Activated CD8-positive, alpha-beta memory T cell treated with anti-CD3 and anti-CD28 coated beads, Interleukin-2, amount 50 U/mL, for 1 hour (primary cell): ENCODE measurements at regions not wholly inside any gene's neighbourhood (a gene's known extent, or its start where the extent isn't known, plus 50 kb on each side); places are given as distances from the start of the nearest gene placed in this dataset.

ENCODE experiments used
- DNase-seq: peaks from one replicate; pipeline ENCODE4 v3.0.0-alpha.2; 2020; ENCODE audit errors: extremely low read depth

DNA sequence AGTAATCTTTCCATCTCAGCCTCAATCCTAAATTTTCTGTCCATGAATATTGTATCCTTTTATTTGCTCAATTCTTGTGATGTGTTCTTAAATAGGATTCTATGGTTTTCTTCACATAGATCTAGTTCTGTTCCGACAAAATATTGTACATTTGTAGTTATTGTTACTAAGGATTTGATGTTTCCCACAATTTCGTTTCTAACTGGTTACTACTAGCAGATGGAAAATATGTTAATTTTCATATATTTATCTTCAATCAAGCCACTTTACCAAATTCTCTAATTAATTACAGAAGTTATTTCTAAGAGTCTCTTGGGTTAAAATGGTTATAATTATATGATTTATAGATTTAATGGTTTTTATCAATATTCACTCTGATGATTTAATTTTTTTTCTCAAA, 60.3 kb downstream of the SEC61B start:
- DNase-seq, result no peak

DNA sequence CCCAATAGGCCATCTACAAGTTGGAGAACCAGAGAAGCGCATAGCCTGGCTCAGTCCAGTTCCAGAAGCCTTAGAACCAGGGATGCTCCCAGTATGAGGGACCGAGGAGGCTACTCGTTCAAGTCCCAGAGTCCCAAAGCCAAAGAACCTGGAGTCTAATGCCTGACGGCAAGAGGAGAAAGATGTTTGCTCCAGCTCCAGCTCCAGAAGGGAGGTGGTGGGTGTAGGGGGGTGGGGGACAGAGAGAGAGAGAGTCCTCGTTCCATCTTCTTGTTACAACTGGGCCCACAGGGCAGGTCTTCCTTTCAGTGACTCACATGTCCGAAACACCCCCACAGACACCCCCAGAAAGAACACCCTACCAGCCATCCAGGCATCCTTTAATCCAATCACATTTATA, 63.9 kb downstream of the SEC61B start:
- no peak for DNase-seq

DNA sequence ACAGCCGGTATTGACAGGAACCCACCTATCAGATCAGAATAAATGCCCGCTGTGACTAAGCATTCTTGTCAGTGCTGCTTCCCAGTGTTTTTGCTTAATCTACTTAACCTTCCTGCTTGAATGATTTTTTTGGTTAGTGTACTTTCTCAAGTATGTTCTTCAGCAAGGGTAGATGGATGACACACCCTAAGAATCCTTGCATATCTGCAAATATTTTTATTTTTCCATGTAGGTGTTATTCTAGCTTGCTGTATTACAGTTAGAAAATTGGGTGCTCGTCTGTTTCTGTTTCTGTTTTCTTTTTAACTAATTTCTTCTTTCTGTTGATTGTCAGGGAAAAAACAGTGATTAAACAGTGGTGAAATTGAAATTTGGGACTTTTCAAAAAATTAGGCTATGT, 64.5 kb downstream of the SEC61B start:
- DNase-seq, result no peak

DNA sequence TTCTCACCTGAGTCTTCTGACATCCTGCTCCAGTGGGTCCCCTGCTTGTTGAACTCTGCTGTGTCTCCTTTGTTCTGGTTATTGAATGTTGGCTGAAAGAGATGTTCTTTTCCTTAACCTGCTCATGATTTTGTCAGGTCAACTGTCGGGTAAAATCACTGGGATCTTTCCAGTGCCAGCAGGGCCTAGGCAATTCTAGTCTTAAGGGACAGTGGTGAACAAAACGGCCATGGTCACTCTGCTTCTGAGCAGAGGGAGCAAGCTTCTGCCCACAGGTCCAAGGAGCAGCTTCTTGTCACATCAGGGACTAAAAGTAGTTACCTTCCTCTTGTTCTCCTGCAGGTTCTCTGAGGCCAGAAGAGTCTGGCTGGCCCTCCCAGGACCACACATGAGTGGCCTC, 65.6 kb downstream of the SEC61B start:
- DNase-seq, result no peak

DNA sequence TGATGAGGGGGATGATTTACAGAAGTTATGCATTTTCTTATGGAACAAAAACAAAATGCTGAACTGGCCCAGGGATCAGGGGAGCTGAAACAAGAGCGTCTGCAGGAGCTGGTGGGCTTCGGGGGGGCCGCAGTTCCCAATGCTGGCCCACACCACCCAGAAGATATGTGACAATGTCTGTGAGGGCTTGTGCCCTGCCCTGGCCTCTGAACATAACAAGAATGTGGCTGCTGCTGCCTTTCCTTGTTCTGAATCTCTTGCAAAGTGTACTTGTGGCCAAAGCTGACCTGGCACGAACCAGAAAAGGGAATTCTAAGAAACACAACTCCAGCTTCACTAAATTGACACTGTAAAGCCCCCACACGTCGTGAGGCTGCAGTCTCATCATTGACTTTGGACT, 66.7 kb downstream of the SEC61B start:
- DNase-seq, result no peak

DNA sequence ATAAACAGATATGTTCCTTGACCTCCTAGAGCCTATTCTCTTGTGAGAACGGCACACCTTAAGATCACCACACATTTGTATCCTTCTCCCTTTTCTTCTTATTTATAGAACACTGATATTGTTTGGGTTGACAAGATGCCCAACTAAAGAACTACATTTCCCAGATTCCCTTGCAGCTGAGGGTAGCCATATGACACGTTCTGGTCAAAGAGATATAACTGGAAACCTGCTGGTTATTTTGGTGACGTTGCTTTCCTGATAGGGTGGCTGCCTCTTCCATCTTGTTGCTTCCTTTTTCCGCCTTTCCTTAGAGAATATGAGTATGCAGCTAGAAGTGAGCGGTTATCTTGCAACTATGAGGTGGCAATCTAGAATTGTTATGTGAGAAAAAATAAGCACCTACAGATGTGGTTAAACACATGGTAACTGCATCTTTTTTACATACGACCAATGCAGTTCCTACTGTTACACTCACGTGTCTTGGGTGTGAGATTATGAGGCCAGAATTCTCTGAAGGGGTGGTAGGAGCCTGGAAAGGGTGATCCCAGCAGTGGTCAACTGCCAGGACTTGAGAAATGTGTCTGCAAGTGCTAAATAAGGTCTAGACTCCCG, 72.9 kb downstream of the SEC61B start:
- DNase-seq, result no peak

DNA sequence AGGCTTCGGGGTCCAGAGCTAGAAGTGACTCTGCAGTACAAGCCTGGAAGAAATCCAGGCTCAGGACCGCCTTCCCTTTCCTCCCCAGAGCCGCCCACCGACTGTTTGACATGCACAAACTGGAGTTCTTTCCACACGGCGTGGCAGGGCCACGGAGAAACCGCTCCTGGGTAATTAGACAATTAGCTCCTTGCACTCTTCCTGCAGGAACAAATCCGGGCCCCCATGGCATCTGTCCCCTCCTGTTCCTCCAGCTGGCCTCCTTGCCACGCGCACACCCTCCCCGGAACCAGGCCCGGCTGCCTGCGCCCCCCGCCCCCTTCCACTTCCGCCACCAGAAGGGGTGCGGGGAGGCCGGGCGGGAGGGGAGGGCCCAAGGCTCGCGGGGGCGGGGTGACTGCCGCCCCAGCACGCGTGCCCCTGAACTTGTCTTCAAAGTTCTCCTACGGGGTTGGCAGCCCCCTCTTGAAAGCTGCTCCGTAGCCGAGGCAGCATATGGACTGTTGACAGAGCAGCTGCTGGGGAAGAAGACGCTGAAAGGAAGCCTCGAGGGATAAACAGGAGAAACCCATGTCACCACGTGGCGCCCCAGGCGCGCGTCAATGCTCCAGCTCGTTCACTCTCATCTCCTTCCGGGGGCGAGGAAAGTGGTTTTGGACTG, 74.3 kb downstream of the SEC61B start:
- no peak for DNase-seq

DNA sequence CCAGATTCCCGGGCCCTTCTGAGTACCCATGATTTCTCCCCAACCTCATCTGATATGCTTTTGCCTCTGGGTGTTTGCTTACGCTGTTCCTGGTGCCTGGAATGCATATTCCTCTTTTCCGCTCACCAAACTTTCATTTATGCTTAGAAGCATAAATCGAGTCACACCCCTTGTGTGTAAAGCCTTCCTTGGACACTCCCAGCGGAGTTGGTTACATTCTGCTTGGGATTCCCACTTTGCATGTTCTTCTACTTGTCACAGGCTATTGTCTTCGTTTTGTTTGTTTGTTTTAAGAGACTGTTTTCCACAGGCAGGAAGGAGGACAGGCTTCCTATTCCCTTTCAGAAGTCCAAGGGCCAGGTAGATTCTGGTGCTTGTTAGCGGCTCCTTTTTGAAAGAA, 76.5 kb downstream of the SEC61B start:
- no peak for DNase-seq

DNA sequence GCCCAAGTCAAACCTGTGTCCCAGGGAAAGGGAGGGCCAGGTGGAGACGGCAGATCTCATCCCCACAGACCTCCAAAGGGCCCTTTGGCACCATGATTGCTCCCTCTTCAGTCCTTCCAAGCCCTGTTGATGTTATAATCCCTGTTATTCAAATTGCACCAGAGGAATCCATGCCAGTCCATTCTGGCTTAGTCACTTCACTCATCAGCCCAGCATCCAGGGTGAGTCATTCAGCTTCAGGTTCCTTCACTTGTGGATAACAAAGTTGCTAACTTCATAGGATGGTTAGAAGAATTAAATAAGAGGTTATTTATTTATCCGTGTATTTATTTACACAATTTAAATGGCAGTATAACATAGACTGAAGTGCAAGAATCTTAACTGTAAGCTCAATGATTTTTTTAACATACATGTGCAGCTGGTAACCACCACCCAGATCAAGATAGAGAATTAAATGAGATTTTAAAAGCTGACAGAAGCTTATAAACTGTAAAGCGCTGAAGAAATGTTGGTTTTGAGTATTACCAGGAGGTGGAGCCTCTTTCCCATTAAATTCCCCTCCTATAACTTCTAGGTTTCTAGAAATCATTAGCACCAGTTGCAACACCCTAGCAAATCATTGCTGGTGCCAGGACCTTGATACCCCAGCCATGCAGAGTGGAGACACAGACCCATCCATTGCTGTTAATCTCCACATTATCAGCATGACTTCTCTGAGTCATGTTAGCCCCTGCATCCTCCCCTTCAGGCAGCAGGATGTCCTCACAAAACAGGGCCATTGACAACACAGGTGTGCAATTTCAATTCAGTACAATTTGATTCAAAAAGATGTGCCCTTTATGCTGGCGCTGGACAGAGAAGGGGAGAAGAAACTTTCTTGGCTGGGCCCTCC, 77.4 kb downstream of the SEC61B start:
- no peak for DNase-seq

DNA sequence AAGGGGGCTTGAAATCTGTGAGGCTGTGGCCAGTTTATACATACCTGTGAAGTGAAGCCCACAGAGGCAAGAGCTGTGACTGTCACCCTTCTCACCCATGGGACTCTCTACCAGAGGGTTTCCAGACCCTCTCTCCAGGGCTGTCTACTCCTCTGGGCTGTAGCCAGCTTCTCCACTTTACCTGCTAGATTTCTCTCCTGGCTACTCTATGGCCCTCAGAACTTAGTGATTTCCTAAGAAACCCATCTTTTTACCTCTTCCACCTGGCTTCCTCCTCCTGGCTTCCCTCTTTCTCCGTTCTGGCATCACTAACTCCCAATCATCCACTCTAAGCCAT, 78.0 kb downstream of the SEC61B start:
- DNase-seq, result no peak

DNA sequence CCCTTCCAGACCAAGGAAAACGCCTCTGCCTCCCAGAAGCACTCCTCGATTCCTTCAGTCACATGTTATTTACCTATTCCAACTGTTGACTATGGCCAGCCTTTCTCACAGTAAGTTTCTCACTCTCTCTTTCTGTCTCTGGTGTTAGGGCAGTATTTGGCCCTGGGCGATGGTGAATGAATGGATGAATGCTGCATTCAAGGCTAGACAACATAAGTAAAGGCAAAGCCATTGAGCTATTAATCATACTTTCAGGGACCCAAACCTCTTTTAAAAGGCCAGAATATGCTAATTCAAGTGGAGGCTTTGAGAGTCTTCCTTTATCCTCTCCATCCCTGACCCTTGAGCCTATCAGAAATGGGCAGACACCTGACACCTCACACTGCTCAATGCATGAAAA, 78.5 kb downstream of the SEC61B start:
- no peak for DNase-seq

DNA sequence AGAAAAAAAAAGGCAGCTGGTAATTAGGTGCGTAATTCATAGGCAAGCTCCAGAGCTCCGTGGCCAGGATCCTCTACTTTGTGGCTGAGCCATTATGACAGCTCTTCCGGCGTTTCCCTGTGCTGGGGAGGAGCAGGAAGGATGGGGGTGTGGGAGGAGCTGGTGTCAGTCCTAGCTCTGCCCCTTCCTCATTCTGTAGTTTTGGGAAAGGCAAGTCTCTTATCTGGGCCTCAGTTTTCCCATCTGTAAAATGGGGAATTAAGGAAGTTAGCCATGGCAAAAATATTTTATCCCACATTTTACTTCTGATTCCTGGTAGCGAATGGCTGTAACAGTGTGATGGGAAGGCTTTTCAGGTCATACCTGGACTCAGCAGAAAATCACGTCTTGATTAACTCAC, 81.1 kb downstream of the SEC61B start:
- no peak for DNase-seq

DNA sequence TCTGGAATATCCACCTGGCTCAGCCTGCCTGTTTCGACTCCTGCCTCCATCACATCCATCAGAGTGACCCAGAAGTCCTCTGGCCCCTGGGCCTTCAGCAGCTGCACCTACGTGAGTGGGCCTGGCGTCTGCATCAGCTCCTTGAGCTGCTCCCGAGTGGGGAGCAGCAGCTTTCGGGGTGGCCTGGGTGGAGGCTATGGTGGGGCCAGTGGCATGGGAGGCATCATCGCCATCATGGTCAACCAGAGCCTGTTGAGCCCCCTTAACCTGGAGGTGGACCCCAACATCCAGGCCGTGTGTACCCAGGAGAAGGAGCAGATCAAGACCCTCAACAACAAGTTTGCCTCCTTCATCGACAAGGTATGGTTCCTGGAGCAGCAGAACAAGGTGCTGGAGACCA, 83.0 kb downstream of the SEC61B start:
- DNase-seq, result no peak

DNA sequence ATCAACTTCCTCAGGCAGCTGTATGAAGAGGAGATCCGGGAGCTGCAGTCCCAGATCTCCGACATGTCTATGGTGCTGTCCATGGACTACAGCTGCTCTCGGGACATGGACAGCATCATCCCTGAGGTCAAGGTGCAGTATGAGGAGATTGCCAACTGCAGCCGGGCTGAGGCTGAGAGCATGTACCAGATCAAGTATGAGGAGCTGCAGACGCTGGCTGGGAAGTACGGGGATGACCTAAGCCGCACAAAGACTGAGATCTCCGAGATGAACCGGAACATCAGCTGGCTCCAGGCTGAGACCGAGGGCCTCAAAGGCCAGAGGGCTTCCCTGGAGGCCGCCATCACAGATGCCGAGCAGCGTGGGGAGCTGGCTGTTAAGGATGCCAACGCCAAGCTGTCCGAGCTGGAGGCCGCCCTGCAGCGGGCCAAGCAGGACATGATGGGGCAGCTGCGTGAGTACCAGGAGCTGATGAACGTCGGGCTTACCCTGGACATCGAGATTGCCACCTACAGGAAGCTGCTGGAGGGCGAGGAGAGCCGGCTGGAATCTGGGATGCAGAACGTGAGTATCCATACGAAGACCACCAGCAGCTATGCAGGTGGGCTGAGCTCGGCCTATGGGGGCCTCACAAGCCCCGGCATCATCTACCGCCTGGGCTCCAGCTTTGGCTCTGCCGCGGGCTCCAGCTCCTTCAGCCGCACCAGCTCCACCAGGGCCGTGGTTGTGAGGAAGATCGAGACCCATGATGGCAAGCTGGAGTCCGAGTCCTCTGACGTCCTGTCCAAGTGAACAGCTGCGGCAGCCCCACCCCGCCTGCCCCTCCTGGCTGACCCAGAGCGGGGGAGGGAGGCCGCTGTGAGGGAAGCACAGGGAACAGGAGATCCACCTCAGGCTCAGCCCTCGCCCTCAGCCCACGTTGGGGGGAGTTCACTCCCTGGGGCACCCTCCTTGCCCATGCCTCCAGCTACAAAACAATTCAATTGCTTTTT, 84.0 kb downstream of the SEC61B start:
- DNase-seq, result no peak

DNA sequence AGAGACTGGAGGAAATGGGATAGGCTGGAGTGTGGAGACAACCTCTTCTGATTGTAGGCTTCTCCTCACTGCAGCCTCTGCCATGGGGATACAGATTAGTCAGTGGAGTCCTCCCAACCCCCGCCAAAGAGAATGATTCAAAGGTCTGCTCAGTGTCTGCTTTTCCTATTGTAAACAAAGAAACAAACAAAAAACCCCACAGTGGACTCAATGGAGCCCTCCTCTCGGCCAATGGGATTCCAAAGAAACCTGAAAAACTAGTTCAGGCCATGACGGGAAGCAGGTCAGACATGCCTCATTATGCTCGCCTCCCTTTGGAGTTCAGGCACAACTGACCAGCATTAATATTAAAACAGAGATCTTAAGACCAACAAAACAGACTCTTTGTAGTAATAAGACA, 85.8 kb downstream of the SEC61B start:
- no peak for DNase-seq

DNA sequence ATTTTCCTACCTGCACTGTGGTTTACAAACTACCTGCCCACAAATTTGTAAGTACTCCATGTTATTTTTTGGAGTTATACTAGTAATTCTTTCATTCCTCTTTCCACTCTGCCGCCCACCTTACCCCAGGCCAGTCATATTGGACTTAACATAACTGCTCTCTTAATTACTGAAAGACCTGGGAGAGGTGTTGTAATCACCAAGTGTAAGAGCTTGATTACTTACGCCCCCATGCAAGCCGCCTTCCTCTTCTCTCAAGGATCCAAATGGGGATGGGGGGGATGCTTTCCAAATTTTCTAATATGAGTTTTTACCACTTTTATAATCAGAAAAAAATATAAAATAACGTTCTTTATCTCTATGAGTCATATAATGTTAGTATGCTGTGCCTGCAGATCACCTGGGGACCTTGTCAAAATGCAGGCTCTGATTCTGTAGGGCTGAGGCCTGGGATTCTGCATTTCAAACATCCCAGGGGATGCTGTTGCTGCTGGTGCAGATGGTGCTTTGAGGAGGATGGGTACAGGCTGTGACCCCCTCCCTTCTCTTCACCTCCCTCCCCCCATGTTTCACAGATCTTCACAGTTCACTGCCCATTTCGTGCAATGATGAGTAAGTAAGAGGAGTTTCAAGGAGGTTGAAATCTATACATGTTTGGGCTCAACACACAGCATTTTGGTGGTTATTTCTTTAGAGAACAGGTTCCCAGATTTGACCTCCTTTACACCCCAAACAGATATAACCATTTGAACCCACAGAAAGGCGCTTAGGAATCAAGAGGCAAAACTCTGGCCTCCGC, 87.3 kb downstream of the SEC61B start:
- DNase-seq, result no peak

DNA sequence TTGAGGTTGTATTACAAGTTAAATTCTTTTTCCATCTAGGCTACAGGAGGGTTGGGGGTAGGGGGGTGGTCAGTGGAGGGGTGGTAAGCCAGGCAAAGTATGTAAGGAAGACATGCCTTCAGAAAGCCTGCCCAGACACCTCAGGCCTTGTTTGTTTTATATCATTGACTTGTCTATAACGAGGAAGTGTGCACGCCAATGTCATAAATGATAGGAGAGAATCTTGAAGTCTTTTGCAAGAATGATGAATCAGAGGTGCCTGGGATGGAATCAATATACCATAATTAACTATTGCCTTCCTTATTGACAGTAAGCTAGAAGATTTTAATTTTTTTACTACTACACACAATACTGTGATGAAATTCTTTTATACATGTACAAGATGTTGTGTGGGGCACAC, 90.7 kb downstream of the SEC61B start:
- no peak for DNase-seq

DNA sequence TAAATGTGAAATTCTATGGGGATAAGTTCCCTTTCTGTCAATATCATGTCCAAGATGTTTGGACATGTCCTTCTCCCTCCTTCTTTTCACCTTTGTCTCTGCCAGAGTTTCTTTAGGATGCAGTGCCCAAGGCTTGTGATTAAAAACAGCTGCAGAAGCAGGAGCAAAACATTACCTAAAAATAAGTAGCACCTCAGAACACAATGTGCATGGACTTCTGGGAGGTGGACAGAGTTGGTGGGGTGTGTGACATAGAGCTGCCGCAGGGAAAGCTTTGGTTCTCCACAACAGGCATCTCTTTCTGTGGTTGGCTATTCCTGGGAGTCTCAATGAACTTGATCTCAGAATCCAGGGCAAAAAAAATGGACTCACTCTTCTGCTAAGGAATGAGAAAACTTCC, 97.0 kb downstream of the SEC61B start:
- DNase-seq, result no peak

DNA sequence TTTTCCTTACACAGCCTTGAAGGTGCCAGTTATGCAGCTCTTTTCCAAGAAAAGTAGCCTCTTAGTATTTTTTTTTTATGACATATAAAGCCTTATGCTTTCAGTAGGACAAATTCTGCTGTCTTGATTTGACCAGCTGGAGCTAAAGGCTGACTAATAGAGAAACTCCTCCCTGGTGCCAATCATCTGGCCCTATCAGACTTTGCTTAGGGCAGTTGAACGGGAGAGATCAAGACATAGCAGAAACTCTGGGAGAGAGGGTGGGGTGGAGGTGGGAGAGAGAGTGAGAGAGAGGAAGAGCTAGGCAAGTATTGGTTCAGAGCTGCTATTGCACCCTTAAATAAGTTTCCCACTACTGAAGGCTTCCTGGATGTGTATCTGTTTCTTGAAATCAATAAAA, 100.2 kb downstream of the SEC61B start:
- no peak for DNase-seq

DNA sequence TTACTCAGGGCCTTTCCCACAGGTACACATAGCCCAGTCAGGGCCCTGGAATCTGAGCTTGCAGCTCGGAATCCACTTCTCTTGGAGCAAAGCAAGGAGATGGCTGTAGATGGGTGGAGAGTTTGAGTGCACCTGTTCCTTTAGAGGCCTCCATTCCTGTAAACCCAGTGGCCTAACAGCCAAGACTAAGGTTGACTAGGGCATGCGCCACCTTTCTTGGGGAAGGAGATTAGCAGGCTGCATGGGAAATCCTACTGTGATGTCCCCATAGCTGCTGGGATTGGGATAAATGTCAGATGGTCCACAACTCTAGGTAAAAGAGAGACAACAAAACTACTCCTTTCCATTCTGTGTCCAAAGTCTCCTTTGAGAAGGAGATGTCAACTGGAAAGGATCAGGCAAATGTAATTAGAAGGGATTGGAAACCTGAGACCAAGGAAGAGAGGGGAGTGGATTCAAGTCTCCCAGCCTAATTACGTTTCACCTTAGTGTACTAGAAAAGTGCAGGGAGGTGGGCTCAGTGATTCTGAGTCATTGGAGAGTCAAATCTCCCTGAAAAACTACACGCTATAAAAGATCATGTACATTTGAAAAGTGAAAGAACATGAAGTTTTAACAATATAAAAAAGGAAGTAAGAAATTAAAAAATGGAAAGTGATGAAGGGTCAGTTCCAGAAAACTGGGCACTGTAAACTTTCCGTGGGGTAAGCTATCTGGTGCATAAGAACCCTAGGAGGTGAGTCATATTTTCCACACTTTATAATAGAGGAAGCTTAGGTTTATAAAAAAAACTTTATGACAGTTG, 104.2 kb downstream of the SEC61B start:
- no peak for DNase-seq

DNA sequence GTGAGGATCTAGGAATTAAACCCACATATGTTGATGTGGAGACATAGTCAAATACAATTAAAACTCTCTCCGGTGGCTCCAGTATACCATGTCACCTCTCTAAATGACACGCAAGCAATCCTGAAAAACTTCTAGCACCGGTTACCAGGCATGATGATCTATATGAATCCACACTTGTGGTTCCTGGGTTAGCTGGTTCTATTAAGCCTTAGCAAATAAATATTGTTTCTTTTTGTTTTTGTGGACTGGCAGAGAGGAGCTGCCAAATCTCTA, 104.8 kb downstream of the SEC61B start:
- DNase-seq, result no peak
